ENCODE measurements at regions not wholly inside any gene's neighbourhood (a gene's known extent, or its start where the extent isn't known, plus 50 kb on each side); places are given as distances from the start of the nearest gene placed in this dataset.

DNA sequence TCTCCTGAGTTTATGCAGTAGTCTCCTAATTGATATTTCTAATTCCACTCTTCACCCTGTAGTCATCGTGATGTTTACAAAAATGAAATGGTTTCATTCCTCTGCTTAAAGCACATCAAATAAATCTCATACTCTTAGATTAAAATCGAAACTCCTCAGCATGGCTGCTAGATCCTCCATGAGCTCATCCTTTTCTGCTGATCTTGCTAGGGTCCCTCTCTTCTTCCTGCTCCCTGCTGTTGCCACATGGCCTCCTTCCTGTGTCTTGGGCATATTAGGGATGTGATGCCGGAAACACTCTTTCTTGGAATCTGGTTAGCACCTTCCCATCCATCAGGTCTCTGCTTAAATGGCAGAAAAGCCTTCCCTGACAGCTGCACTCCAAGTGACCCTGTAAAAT is 59.5 kb upstream of the MEGF10 start:
- TF ChIP-seq, protein P1, sequence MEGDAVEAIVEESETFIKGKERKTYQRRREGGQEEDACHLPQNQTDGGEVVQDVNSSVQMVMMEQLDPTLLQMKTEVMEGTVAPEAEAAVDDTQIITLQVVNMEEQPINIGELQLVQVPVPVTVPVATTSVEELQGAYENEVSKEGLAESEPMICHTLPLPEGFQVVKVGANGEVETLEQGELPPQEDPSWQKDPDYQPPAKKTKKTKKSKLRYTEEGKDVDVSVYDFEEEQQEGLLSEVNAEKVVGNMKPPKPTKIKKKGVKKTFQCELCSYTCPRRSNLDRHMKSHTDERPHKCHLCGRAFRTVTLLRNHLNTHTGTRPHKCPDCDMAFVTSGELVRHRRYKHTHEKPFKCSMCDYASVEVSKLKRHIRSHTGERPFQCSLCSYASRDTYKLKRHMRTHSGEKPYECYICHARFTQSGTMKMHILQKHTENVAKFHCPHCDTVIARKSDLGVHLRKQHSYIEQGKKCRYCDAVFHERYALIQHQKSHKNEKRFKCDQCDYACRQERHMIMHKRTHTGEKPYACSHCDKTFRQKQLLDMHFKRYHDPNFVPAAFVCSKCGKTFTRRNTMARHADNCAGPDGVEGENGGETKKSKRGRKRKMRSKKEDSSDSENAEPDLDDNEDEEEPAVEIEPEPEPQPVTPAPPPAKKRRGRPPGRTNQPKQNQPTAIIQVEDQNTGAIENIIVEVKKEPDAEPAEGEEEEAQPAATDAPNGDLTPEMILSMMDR (IDR thresholded peaks at IDR 0.05): no peak
- no peak for TF ChIP-seq POLR2A (IDR thresholded peaks at IDR 0.05)

All from thyroid gland (tissue), 4 donors.